ENCODE measurements at regions not wholly inside any gene's neighbourhood (a gene's known extent, or its start where the extent isn't known, plus 50 kb on each side); places are given as distances from the start of the nearest gene placed in this dataset.
"Not testable (repeated sequence)": the region's sequence is repeated elsewhere in the genome, so short reads cannot be mapped to it uniquely, and the experiment has no call there.

DNA sequence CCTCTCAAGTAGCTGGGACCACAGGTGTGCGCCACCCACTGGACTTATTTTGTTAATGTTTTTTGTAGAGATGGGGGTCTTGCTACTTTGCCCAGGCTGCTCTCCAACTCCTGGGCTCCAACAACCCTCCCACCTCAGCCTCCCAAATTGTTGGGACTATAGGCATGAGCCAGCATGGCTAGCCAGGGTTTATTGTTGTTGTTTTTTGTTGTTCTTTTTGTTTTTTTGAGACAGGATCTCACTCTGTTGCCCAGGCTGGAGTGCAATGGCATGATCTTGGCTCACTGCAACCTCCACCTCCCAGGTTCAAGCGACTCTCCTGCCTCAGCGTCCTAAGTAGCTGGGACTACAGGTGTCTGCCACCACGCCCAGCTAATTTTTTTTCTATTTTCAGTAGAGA is 142.2 kb downstream of the CRLF3 start:
- TF ChIP-seq, protein P1, sequence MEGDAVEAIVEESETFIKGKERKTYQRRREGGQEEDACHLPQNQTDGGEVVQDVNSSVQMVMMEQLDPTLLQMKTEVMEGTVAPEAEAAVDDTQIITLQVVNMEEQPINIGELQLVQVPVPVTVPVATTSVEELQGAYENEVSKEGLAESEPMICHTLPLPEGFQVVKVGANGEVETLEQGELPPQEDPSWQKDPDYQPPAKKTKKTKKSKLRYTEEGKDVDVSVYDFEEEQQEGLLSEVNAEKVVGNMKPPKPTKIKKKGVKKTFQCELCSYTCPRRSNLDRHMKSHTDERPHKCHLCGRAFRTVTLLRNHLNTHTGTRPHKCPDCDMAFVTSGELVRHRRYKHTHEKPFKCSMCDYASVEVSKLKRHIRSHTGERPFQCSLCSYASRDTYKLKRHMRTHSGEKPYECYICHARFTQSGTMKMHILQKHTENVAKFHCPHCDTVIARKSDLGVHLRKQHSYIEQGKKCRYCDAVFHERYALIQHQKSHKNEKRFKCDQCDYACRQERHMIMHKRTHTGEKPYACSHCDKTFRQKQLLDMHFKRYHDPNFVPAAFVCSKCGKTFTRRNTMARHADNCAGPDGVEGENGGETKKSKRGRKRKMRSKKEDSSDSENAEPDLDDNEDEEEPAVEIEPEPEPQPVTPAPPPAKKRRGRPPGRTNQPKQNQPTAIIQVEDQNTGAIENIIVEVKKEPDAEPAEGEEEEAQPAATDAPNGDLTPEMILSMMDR (conservative IDR thresholded peaks at IDR 0.05 in 1 of 2, IDR thresholded peaks at IDR 0.05 in 1 of 2; ENCODE audit: low read depth in 1 of 2, low read length in 2 of 2): not testable (repeated sequence)
- not testable (repeated sequence) for TF ChIP-seq EZH2 (IDR thresholded peaks at IDR 0.05; ENCODE audit: low read length, missing control alignments)
